Panc1 (cell line): ENCODE measurements at regions not wholly inside any gene's neighbourhood (a gene's known extent, or its start where the extent isn't known, plus 50 kb on each side); places are given as distances from the start of the nearest gene placed in this dataset.

Experiments used
- SIN3A ChIP-seq: IDR thresholded peaks from 2 replicates; pipeline ENCODE4 v1.6.1; 2012; ENCODE audit warnings: low read depth, mild to moderate bottlenecking, low read length, moderate library complexity, borderline replicate concordance; ENCODE audit not compliant: insufficient read depth
- TF ChIP-seq, protein P1 (sequence below): fragments of 450-650 bp; IDR thresholded peaks from 2 replicates; pipeline ENCODE4 v1.5.1; 2017; ENCODE audit warnings: mild to moderate bottlenecking
- TF ChIP-seq, protein P2 (sequence below), 2 experiments: IDR thresholded peaks; 2 replicates each; pipeline ENCODE4 v1.6.1; 2011 to 2012; ENCODE audit warnings: low read depth in 2 of 2, control low read depth in 1 of 2, low read length in 1 of 2, mild to moderate bottlenecking in 1 of 2, moderate library complexity in 1 of 2; ENCODE audit not compliant: insufficient read depth in 1 of 2

DNA sequence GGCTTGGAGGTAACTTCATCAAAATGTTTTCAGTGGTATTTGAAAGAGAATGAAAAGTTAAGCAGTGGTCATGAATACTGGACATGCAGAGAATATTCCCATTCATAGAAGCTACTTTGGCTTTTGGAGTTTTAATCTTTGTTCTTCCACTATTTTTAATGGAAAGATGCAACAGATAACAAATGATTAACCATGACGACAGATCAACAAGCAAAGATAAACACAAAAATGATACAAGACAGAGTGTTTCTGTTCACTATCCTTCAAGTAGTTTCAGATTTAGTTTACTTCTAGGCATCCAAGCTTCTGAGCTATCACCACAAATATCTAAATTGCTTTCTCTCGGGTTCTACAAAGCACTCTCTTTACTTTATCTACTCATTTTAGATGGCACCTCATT lies 1004.9 kb upstream of the ADGRL3 start:
- TF ChIP-seq, protein P1, sequence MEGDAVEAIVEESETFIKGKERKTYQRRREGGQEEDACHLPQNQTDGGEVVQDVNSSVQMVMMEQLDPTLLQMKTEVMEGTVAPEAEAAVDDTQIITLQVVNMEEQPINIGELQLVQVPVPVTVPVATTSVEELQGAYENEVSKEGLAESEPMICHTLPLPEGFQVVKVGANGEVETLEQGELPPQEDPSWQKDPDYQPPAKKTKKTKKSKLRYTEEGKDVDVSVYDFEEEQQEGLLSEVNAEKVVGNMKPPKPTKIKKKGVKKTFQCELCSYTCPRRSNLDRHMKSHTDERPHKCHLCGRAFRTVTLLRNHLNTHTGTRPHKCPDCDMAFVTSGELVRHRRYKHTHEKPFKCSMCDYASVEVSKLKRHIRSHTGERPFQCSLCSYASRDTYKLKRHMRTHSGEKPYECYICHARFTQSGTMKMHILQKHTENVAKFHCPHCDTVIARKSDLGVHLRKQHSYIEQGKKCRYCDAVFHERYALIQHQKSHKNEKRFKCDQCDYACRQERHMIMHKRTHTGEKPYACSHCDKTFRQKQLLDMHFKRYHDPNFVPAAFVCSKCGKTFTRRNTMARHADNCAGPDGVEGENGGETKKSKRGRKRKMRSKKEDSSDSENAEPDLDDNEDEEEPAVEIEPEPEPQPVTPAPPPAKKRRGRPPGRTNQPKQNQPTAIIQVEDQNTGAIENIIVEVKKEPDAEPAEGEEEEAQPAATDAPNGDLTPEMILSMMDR, result no peak
- TF ChIP-seq SIN3A, result no peak
- TF ChIP-seq, protein P2, sequence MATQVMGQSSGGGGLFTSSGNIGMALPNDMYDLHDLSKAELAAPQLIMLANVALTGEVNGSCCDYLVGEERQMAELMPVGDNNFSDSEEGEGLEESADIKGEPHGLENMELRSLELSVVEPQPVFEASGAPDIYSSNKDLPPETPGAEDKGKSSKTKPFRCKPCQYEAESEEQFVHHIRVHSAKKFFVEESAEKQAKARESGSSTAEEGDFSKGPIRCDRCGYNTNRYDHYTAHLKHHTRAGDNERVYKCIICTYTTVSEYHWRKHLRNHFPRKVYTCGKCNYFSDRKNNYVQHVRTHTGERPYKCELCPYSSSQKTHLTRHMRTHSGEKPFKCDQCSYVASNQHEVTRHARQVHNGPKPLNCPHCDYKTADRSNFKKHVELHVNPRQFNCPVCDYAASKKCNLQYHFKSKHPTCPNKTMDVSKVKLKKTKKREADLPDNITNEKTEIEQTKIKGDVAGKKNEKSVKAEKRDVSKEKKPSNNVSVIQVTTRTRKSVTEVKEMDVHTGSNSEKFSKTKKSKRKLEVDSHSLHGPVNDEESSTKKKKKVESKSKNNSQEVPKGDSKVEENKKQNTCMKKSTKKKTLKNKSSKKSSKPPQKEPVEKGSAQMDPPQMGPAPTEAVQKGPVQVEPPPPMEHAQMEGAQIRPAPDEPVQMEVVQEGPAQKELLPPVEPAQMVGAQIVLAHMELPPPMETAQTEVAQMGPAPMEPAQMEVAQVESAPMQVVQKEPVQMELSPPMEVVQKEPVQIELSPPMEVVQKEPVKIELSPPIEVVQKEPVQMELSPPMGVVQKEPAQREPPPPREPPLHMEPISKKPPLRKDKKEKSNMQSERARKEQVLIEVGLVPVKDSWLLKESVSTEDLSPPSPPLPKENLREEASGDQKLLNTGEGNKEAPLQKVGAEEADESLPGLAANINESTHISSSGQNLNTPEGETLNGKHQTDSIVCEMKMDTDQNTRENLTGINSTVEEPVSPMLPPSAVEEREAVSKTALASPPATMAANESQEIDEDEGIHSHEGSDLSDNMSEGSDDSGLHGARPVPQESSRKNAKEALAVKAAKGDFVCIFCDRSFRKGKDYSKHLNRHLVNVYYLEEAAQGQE (IDR thresholded peaks at IDR 0.05; ENCODE audit: insufficient read depth in 1 of 2, low read depth in 2 of 2, low read length in 1 of 2), result no peak
